Fibroblast of skin of right quadriceps (primary cell): ENCODE measurements at regions not wholly inside any gene's neighbourhood (a gene's known extent, or its start where the extent isn't known, plus 50 kb on each side); places are given as distances from the start of the nearest gene placed in this dataset.

Experiments
- DNase-seq: peaks from one replicate; pipeline ENCODE4 v3.0.0-alpha.2; 2013

- DNase-seq = no peak
Observed at GRCh38 chr20:62563561-62563960, 78.7 kb upstream of the SLCO4A1 start.

- DNase-seq = no peak
Observed at GRCh38 chr20:62564456-62565245, 77.7 kb upstream of the SLCO4A1 start.

- DNase-seq = no peak
Observed at GRCh38 chr20:62566266-62566665, 76.0 kb upstream of the SLCO4A1 start.

- no peak for DNase-seq
Observed at GRCh38 chr20:62566771-62567170, 75.5 kb upstream of the SLCO4A1 start.

DNA sequence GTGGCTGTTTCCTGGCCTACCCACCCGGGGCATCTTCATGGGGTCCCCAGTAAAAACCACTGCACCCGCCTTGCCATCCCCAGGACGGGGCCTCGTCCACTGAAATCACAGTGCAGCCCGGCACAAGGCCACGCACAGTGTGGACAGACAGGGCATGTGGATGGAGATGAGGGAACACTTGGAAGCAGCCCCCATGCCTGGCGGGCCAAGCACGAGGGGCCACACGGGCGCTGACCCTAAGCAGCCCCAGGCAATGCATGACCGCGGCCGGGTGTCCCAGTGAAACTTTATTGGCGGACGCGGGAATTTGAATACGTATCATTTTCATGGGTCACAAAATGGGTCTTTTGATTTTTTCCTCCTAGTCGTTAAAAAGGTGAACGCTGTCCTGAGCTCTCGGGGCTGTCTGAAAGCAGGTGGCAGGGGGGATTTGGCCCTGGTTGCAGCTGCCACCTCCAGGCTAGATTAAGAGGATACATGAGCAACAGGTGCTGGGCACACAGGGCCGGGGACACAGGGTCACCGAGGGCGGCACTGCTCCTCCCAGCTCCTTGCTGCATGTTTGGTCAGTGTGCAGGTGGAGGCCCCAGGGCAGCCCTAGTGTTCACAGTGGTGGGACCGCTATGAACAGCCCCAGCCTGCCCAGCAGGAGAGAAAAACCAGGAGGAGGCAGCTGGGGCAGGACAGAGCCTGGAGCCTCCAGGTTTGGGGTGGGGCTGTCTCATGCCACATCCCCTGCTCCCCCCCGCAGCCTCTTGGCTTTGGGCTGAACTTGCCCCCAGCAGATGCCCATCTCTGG lies 74.9 kb upstream of the SLCO4A1 start:
- no peak for DNase-seq

GRCh38 chr20:62568045-62568389 lies 74.3 kb upstream of the SLCO4A1 start:
- no peak for DNase-seq

DNA sequence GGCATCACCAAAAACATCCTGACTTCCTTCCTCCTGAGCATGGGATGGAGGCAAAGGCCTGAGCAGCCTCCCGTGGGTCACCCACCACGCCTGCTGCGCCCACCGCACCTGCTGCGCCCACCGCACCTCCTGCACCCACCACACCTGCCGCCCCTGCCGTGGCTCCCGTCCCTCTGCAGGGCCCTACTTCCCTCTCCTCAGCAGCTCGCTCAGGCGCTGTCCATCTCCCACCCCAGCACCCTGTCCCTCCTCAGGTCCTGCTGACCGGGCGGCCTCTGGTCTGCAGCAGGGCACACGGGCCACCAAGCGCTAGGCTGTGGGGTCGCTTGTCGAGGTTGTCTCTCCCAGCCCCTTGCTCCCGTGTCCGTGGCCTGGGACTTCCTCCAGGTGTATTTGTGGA lies 72.7 kb upstream of the SLCO4A1 start:
- DNase-seq = no peak

DNA sequence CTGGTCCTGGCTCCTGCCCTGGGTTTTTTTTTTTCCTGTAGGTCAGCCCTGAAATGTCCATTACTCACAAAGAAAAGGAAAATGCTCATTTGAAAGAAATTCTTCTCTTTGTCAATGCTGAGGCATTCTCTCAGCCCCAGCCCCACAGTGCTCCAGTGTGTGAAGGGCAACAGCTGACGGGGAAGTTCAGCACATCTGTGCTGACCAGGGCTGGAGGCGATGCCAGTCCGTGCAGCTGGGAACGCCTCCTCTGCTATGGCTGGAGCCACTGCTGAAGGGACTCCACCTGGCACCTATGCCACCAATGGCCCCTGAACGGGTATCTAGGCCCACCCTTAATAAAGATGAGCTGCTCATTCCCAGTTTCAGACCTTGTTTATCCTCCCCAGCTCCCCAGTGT lies 71.9 kb upstream of the SLCO4A1 start:
- no peak for DNase-seq

DNA sequence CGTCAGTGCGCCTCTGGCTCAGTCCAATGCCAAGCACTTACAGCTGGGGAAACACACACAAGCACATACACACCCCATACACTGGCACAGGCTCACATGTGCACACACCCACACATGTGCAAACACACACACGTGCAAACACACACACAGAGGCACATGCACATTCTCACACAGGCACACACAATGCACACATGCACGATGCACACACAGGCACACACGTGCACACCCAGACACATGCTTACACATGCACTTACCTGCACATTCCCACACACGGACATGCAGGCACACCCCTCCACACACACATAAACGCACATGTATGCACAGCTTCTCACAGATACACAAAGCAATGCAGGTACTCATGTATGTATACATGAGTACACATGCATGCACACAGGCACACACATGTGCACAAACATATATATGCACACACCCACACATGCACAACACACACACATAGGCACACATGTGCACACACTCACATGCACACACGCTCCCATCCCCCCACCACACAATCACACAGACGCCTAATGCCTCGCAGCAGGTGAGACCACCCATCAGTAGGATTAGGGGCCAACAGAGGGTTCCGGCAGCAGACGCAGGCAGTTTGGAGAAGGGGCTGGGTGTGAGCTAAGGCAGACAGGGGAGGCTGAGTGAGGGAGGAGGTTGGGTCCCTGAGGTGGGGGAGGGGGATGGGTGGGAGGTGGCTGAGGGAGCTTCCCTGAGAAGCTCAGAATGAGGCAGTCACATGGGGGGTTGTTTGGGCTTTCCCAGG lies 71.2 kb upstream of the SLCO4A1 start:
- no peak for DNase-seq

- DNase-seq = no peak
Observed at GRCh38 chr20:62571669-62572344, 70.5 kb upstream of the SLCO4A1 start.

- no peak for DNase-seq
Observed at GRCh38 chr20:62572980-62573379, 69.3 kb upstream of the SLCO4A1 start.

- no peak for DNase-seq
Observed at GRCh38 chr20:62573817-62574216, 68.5 kb upstream of the SLCO4A1 start.

GRCh38 chr20:62574230-62574993 lies 67.9 kb upstream of the SLCO4A1 start:
- no peak for DNase-seq

GRCh38 chr20:62575976-62576722 lies 66.2 kb upstream of the SLCO4A1 start:
- DNase-seq = no peak

- no peak for DNase-seq
Observed at GRCh38 chr20:62576815-62577489, 65.4 kb upstream of the SLCO4A1 start.

GRCh38 chr20:62577490-62577836 lies 64.8 kb upstream of the SLCO4A1 start:
- no peak for DNase-seq

- DNase-seq = no peak
Observed at GRCh38 chr20:62578294-62578897, 63.9 kb upstream of the SLCO4A1 start.

DNA sequence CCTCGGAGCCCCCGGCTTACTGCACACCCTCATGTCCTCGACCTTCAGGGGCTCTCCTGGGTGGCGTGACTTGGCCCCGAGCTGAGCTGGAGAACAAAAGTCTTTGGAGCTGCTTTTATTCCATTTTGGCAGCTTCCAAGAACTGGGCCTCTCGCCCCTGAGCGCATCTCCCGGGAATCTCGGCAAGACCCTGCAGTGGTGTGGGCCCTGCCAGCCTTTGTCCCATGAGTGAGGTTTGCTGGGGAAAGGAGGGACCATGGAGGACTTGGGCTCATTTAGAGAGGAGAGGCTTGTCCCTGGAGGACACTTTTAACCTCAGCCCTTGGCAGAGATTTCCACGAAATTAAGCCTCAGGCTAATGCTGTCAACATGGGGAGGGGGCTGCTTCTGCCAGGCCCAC lies 62.3 kb upstream of the SLCO4A1 start:
- no peak for DNase-seq

DNA sequence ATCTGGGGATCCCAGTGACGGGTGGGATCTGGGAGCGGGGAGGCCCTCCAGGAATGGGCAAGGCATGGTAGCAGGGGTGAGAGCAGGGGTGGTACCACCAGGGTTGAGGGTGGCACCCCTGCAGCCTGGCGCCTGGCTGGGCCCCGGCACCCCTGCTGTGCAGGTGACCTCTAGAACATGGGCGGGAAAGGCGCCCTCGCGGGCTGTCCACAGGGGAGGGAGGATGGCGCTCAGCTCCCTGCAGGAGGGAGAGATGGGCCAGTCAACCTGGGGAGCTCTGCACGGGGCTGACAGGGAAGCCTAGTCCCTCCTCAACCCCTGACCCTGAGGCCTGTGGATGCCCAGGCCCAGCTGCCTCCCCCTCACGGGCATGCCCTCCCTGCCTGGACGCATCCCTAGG lies 61.6 kb upstream of the SLCO4A1 start:
- DNase-seq = no peak

GRCh38 chr20:62581308-62581707 lies 61.0 kb upstream of the SLCO4A1 start:
- no peak for DNase-seq

DNA sequence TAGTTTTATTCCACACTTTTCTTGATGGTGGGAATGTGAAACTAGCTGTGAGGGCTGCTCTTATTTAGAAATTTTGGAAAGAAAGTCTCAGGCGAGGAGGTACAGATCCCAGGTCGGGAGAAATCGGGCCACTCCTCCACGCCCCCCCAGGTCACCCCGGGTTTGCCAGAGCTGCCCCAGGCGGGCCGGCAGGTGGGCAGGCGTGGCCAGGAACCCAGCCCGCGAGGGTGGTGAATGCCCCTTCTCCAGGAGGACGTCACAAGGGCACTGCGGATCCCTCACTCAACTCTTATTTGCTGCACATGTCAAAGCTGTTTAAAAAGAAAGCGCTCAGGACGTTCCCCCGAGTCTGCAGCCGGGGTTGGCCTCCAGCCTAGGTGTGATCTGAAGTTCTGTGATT lies 60.5 kb upstream of the SLCO4A1 start:
- no peak for DNase-seq
